Activated CD4-positive, CD25-positive, alpha-beta regulatory T cell (primary cell): ENCODE measurements at regions not wholly inside any gene's neighbourhood (a gene's known extent, or its start where the extent isn't known, plus 50 kb on each side); places are given as distances from the start of the nearest gene placed in this dataset.
"Not testable (repeated sequence)": the region's sequence is repeated elsewhere in the genome, so short reads cannot be mapped to it uniquely, and the experiment has no call there.

Experiments used
- DNase-seq, 4 experiments: peaks; one replicate each; lab custom pipeline; 2025; lab: John Stamatoyannopoulos, UW

DNA sequence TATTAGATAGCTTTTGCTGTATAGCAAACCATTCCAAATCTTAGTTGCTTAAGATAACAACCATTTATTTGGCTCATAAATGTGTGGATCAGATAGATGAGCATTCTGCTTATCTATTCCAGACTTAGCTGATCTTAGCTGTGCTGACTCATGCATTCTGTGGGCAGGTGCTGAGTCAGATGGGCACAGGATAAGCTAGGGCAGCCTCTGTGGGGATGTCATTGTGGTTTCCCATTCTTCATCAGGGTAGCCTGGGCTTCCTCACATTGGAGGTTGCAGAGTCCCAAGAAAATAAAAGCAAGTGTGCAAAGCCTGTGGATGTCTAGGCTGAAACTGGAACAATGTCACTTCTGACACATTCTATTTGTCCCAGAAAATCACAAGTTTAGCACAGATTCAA is 917.0 kb downstream of the TYW1 start:
- DNase-seq = no peak

DNA sequence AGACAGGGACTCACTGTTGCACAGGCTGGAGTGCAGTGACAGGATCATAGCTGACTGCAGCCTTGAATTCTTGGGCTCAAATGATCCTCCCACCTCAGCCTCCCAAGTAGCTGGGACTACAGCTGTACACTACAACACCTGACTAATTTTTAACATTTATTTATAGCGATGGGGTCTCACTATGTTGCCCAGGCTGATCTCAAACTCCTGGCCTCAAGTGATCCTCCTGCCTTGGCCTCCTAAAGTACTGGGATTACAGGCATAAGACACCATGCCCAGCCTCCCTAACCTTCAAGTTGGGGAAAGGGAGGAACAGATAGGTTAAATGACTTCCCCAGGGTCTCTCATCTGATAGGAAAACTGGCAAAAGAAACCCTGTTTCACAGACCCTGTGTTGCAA is 919.5 kb downstream of the TYW1 start:
- not testable (repeated sequence) for DNase-seq

DNA sequence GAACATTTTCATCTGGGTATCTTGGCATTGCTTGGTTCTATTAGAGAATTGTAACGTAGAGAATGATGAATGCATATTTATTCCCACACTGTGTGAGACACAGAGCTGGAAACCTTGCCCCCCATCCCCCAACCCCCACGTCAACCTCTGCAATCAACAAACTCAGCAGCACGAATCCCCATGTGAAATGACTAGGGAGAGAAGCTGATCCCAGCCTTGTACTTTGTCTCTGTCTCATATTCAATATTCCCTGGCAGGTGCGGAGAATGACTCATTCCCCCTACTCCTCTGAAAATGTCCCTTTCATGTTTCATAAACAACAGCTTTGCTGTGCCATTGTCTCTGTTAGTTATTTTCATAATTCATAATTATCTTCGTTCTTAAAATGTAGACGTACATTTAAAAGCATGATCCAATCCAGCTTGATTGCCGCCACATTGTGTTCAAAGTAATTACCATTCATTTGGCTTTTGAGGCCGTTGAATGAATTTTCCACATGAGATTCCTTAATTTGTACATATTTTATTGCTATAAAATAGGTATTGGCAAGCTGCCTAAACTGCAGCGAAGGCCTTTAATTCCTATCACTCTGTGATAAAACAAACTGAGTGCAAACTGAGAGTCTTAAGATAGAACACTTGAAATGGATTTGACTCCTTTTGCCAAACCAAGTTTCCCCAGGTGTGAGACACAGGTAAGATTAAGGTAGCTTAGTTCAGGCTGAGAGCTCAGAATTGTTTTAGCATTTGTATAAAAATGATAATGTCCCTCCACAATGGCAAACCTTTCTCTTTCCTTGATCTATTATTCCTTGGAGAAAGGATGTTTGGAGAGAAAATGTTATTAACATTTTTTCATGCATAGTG is 920.2 kb downstream of the TYW1 start:
- no peak for DNase-seq

DNA sequence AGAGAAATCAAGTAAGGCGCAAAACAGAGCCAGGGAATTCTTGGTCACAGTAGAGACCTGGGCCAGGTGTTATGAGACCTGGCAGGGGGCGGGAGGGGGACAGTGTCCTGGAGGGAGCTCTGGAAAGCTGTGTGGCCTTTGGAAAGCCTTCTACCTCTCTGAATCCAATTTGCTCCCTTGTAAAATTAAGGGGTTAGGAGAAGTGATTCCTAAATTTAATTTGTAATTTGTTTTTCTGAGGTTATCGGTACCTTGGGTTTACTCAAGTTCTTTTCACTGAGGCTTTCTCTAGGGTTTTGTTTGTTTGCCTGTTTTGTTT is 920.8 kb downstream of the TYW1 start:
- DNase-seq = no peak

DNA sequence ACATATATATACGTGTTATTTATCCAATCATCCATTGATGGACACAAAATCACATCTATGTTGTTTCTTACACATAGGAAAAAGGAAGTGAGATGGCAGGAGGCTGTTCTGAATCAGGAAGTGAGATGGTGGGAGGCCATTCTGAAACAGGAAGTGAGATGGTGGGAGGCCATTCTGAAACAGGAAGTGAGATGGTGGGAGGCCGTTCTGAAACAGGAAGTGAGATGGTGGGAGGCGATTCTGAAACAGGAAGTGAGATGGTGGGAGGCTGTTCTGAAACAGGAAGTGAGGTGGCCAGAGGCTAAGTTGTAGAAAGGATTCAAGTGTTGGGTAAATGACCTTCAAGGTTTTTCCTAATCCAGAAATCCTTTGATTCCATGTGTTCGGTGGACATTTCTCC is 921.5 kb downstream of the TYW1 start:
- no peak for DNase-seq

DNA sequence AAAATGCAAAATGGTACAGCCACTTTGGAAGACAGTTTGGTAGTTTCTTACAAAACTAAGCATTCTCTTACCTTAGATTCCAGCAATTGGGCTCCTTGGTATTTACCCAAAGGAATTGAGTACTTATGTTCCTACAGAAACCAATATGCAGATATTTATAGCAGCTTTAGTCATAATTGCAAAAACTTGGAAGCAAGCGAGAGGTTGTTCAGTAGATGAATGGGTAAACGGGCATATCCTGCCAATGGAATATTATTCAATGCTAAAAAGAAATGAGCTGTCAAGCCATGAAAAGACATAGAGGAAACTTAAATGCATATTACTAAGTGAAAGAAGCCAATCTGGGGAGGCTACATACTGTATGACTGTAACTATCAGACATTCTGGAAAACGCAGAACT is 926.7 kb downstream of the TYW1 start:
- no peak for DNase-seq

DNA sequence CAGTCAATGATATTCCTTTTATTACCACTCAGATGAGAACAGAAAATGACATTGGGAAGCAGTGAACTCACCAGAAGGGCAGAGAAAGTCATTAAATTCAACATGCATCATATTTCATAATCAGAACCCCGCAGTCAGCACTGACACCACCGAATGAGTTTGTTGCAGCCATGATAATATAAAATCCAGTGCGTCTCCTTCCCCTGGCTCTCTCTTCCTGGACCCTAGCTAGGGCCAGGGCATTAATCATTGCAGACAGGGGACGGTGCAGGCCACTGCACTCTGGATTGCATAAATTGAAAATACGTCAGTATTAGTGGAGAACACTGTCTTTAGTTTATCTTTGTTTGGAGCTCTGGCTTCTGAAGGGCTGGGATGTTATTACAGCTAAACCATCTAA is 931.5 kb downstream of the TYW1 start:
- DNase-seq = no peak

DNA sequence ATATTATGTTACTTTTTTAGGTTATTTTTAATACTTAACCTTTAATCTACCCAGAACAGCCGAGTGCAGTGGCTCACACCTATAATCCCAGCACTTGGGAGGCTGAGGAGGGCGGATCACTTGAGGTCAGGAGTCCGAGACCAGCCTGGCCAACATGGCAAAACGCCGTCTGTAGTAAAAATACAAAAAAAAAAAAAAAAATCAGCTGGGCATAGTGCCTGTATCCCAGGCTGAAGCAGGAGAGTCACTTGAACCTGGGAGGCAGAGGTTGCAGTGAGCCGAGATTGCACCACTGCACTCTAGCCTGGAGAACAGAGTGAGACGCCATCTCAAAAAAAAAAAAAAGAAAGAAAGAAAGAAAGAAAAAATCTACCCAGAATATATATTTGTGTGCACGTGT is 939.8 kb downstream of the TYW1 start:
- DNase-seq = not testable (repeated sequence)

DNA sequence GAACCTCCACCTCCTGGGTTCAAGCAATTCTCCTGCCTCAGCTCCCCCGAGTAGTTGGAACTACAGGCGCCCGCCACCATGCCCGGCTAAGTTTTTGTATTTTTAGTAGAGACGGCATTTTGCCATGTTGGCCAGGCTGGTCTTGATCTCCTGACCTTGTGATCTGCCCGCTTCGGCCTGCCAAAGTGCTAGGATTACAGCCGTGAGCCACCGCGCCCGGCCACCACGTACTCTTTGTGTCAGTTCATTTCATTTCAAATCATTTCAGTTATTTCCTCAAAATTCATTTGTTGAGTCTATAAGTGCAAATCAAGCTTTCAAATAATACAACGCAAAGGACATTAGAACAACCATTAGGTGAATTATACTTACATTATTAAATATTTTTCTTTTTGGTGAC is 943.8 kb downstream of the TYW1 start:
- DNase-seq = no peak

DNA sequence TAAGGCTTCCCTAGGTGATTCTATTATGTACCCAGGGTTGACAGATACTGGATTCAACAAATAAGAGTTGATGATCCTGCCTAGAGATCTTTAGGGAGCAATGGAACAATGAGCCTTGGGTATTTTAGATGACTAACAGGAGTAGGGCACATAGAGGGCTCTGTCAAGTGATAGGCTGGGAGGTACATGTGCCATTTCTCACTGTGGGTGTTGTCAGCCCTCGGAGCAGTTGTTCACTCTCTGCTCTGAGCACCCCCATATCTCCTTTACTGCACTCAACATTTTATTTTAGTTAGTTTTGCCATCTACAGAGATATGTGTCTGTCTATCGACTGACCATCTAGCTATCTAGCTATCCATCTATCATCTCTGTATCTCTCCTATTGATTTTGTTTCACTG is 950.6 kb downstream of the TYW1 start:
- DNase-seq = no peak

DNA sequence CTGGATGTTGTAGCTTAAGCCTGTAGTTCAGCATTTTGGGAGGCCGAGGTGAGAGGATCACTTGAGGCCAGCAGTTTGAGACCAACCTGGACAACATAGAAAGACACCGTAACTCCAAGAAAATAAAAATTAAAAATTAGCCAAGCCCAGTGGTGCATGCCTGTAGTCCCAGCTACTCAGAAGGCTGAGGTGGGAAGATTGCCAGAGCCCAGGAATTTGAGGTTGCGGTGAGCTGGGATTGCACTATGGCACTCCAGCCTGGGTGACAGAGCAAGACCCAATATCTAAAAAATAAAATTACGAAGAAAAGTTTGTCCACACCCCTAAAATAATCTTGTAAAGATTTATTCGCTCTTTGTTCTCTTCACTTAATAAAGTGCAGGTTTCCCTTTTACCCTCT is 951.0 kb downstream of the TYW1 start:
- no peak for DNase-seq

DNA sequence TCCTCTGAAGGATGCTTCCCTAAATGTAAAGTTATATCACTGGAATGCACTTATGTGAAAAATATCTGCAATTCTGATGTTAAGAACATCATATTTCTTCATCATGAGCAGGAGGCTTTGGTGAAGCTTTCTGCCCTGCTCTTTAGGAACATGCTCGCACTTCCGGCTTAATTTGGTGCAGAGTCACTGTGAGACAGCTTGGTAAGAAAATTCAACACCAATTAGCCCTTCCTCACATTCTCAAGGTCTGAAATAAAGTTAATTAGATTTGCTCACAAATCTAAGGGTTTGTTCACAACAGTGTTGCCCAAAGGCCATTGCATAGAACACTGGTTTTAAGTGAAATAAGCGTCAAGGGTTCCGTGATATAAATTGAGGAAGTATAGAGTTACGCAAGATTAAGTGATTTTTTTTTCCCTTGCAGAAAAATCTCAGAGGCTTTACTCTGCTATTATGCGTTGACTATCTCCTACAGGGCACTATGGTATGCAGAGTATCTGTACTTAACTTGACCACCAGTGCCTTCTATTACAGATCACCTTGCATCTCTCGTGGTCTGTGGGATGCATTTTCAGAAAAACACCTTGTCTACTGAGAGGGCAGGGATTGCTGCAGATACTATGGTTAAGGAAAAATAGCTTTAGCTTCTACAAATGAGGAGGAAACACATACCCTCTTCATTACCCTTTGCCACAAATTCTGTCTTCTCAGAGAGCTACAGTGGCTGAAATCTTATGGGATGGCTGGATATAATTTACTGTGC is 953.9 kb downstream of the TYW1 start:
- DNase-seq = no peak

DNA sequence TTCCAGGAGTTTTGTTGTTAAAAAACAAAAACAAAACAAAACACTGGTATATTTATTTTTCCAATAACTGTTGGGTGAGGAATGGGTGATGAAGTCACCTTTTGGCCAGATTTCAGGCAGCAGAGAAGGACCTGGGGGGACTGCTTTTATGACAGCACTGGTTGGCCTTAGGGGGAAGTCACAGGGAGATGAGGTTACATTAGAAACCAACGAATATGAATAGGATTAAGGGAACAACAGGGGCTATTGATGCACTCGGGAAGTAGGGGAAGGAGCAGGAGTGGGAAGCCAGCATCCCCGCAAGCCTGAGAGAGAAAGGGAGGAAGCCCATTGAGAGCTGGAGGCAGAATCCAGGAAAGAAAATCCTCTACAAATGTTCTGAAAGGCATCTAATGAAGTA is 958.4 kb downstream of the TYW1 start:
- no peak for DNase-seq

DNA sequence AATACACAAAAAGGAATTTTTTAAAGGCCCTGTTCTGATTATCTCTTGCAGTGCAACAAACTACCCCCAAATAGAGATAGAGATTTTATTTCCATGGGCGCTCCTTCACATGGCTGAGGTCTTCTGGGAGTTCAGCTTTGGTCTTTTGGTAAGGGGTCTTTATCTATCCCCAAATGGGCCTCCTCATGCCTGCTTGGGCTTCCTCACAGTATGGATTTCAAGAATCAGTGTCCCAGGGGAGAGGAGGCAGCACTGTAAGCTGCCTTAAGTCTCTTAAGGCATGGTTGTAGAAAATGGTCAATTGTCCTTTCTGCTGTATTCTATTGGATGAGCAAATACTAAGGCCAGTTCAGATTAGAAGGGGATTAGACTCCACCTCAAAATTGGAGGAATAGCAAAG is 966.2 kb downstream of the TYW1 start:
- DNase-seq = no peak

DNA sequence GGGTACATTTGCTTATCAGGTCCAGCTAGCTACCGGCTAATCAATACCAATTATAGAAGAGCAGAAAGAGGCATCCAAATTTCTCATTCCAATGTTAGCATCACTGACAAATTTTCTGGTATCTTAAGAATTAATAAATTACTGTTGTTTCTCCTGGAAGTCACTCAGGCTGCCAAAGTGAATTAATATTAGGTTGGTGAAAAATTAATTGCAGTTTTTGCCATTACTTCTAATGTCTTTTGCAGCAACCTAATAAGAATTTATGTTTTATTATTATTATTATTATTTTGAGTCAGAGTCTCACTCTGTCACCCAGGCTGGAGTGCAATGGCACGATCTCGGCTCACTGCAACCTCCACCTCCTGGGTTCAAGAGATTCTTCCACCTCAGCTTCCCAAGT is 979.9 kb downstream of the TYW1 start:
- DNase-seq = no peak

DNA sequence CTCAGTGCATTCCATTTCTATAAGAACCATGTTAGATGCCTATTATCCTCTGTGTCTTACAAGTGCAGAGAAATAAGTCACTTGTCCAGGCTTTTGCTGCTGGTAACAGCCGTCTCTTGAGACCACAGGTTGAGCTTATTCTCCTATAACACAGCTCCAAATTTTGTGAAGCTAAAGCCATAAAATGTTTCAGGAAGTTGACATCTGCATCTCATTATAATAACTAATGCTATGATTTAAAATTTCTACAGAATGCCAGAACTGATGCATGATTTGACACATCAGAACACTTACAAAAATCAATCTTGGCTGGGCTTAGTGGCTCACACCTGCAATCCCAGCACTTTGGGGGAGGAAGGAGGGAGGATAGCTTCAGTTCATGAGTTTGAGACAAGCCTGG is 986.9 kb downstream of the TYW1 start:
- DNase-seq = no peak

DNA sequence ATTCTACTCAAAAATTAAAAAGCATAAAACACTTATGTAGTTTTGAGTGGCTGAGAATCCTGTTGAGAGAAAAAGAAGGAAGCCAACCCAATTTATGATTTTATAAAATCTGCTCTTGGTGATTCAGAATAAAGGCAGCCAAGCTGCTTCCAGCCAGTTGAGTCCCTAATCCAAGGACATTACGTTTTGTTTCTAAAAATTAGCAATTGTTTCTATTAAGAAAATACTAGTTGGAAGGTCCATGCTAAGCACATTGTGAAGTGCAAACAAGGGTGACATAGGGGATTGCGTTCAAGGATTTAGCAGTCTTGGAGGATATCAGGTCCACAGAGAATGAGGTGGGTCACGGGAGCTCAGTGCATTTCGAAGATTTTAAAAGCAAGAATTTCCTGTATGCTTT is 987.7 kb downstream of the TYW1 start:
- DNase-seq = no peak

DNA sequence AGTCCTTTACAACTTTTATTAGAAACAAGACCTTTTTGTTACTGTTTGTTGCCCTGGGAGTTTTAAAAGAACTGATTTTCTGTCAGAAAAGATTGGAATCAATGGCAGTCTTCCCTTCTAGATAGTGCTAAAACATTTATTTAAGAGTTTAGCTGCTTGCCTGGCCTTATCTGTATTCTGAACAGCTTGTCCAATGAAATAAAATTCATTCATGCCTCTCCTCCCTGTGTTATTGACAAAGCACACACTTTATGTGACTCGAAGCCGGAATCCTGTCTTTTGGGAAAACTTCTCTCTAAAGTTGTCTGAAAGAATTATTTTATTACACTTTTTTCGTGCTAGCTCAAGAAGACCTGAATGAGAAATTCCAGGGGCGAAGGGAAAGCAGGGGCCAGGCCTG is 992.5 kb downstream of the TYW1 start:
- no peak for DNase-seq

DNA sequence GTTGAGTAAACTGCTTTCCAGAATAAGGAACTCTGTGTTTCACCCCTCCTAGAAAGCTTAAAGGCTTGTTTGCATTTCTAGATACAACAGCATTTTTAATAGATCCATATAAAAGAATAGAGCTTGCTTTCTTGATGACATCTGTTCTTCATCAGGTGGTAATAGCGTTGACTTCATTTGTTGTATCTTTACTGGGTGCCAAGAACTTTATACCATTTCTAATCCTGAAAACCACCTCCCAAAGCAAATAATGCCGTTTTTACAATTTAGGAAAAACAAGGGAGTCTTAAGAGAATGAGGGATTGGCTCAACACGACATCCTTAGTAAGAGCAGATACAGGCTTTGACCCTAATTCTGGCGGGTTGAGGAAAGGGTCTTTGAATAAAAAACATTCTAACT is 993.4 kb downstream of the TYW1 start:
- DNase-seq = no peak

DNA sequence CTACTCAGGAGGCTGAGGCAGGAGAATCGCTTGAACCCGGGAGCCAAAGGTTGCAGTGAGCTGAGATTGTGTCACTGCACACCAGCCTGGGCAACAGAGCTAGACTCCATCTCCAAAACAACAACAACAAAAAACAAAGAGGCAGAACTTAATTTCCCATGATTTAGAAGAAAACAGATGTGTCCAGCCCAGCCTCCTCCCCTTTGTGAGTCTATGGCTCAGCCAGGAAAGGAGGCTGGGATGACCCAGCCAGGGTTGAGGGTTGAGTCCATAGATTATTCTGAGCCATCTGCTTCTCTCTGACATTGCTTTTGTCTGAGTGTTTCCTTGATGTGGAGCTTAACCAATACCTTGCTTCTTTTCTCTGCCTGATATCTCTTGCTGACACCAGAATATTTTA is 994.1 kb downstream of the TYW1 start:
- DNase-seq = no peak

DNA sequence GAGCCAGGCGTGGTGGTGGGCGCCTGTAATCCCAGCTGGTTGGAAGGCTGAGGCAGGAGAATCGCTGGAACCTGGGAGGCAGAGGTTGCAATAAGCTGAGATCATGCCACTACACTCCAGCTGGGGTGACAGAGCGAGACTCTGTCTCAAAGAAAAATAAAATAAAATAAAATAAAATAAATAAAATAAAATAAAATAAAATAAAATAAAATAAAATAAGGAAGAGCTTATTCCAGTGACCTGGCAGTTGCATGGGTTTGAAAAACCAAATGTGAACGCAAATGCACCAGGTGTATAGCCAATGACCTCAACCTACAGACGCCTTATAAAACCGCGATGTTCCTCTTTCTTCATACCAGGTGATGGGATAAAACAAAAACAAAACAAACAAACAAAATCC is 995.7 kb downstream of the TYW1 start:
- DNase-seq = no peak

DNA sequence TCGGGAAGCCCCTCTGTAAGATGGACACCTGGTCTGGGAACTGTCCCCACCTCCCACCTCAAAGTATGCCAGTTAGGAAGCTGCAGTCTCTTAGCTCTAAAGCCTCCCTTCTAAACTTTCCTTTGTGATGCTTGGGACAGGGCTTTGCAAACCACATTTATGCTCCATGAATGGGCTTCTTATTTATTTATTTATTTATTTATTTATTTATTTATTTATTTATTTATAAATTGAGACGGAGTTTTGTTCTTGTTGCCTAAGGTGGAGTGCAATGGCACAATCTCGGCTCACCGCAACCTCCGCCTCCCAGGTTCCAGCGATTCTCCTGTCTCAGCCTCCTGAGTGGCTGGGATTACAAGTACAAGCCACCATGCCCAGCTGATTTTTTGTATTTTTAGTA is 1009.4 kb downstream of the TYW1 start:
- DNase-seq = no peak

DNA sequence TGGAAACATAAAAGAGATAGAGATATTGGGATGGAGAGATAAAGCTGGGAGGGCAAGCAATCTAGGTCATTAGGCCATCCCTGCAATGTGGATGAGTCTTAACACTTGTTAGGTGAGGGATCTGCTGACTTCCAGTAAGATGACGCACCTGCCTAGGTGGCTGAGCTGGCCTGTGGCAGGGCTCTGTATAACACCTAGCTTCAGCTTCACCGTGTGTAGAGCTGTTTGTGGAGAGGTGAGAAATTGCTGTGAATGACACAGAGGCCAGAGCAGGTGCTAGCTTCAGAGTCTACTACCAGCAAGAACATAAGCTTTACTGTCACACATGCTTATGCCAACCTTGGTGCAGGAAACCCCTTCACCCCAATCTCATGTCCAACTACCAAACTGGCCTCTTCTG is 1010.0 kb downstream of the TYW1 start:
- no peak for DNase-seq

DNA sequence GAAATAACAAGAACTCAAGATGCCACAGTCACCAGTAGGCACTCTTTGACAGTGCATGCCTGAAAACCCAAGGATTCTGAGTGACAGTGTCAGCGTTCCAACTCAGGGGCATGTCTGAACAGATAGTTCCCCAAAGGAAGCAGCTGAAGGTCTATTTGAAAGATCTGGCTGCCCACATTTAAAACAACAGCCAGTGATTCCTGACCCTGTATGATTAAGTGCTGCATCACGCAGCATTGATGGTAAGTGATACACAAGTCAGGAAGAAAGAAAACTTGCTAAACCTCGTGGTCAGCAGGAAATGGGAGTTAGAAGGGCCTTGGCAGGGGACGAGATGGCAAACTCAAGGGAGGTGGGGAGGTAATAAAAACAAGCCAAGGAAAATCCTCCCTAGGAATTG is 1013.1 kb downstream of the TYW1 start:
- no peak for DNase-seq
